GM12865 (cell line): ENCODE measurements at regions not wholly inside any gene's neighbourhood (a gene's known extent, or its start where the extent isn't known, plus 50 kb on each side); places are given as distances from the start of the nearest gene placed in this dataset.

ENCODE experiments used
- DNase-seq: peaks from one replicate; pipeline ENCODE4 v3.0.0; 2010; ENCODE audit warnings: low read depth
- H3K4me3 ChIP-seq: 2 replicates; pipeline ENCODE4 v1.5.1; 2011; ENCODE audit warnings: mild to moderate bottlenecking, low read depth, low read length, control low read depth
- CTCF ChIP-seq: IDR thresholded peaks from 2 replicates; pipeline ENCODE4 v1.5.1; 2011; ENCODE audit warnings: low read length, control low read depth, low read depth, inconsistent platforms; ENCODE audit not compliant: insufficient read depth; ENCODE audit errors: missing control alignments

GRCh38 chr2:45141883-45142866, 132.9 kb upstream of the SIX2 start:
- no peak overlapping the region for H3K4me3 ChIP-seq
- DNase-seq = peak; percentile 28
- TF ChIP-seq CTCF = no peak

GRCh38 chr2:45140675-45141074, 131.4 kb upstream of the SIX2 start:
- TF ChIP-seq CTCF = no peak
- DNase-seq = no peak
- no peak overlapping the region for H3K4me3 ChIP-seq

GRCh38 chr2:45138904-45139303, 129.7 kb upstream of the SIX2 start:
- DNase-seq = no peak
- TF ChIP-seq CTCF = no peak
- H3K4me3 ChIP-seq = no peak overlapping the region

GRCh38 chr2:45137966-45138695, 128.9 kb upstream of the SIX2 start:
- no peak for DNase-seq
- TF ChIP-seq CTCF = no peak

GRCh38 chr2:45134726-45135125, 125.5 kb upstream of the SIX2 start:
- no peak overlapping the region for H3K4me3 ChIP-seq
- no peak for TF ChIP-seq CTCF
- peak; percentile 58 for DNase-seq

More at GRCh38 chr2:45137966-45138695, 128.9 kb upstream of the SIX2 start:
- no peak overlapping the region for H3K4me3 ChIP-seq

- no peak for TF ChIP-seq CTCF
- no peak for DNase-seq
- no peak overlapping the region for H3K4me3 ChIP-seq
Observed at GRCh38 chr2:45134014-45134413, 124.8 kb upstream of the SIX2 start.
